Activated CD4-positive, CD25-positive, alpha-beta regulatory T cell (primary cell): ENCODE measurements at regions not wholly inside any gene's neighbourhood (a gene's known extent, or its start where the extent isn't known, plus 50 kb on each side); places are given as distances from the start of the nearest gene placed in this dataset.

Source experiments
- DNase-seq, 4 experiments: peaks; one replicate each; lab custom pipeline; 2025; lab: John Stamatoyannopoulos, UW

- no peak for DNase-seq
These were observed 52.4 kb upstream of the TRIO start for GRCh38 chr5:14090755-14091154.

GRCh38 chr5:14090290-14090689 is 52.9 kb upstream of the TRIO start:
- DNase-seq, result no peak

GRCh38 chr5:14089198-14089597 is 53.9 kb upstream of the TRIO start:
- no peak for DNase-seq

- no peak for DNase-seq
These were observed 56.9 kb upstream of the TRIO start for GRCh38 chr5:14086261-14086660.

GRCh38 chr5:14082973-14083372 is 60.2 kb upstream of the TRIO start:
- no peak for DNase-seq

GRCh38 chr5:14082523-14082922 is 60.6 kb upstream of the TRIO start:
- DNase-seq, result no peak

GRCh38 chr5:14081791-14082190 is 61.4 kb upstream of the TRIO start:
- no peak for DNase-seq

GRCh38 chr5:14078716-14079115 is 64.4 kb upstream of the TRIO start:
- DNase-seq, result no peak

GRCh38 chr5:14077501-14077900 is 65.6 kb upstream of the TRIO start:
- no peak for DNase-seq

- DNase-seq, result no peak
These were observed 66.6 kb upstream of the TRIO start for GRCh38 chr5:14076561-14076960.

- no peak for DNase-seq
These were observed 67.2 kb upstream of the TRIO start for GRCh38 chr5:14075937-14076336.

- no peak for DNase-seq
These were observed 71.7 kb upstream of the TRIO start for GRCh38 chr5:14071433-14071832.

GRCh38 chr5:14069021-14069420 is 74.1 kb upstream of the TRIO start:
- DNase-seq, result no peak

GRCh38 chr5:14068136-14068535 is 75.0 kb upstream of the TRIO start:
- DNase-seq, result no peak

GRCh38 chr5:14066326-14066725 is 76.8 kb upstream of the TRIO start:
- no peak for DNase-seq

GRCh38 chr5:14064841-14065240 is 78.3 kb upstream of the TRIO start:
- DNase-seq, result no peak

GRCh38 chr5:14063691-14064090 is 79.5 kb upstream of the TRIO start:
- no peak for DNase-seq

- DNase-seq, result no peak
These were observed 80.0 kb upstream of the TRIO start for GRCh38 chr5:14063138-14063537.

- DNase-seq, result no peak
These were observed 81.0 kb upstream of the TRIO start for GRCh38 chr5:14062178-14062577.

GRCh38 chr5:14061106-14061505 is 82.0 kb upstream of the TRIO start:
- no peak for DNase-seq

GRCh38 chr5:14060218-14060617 is 82.9 kb upstream of the TRIO start:
- no peak for DNase-seq

- no peak for DNase-seq
These were observed 83.3 kb upstream of the TRIO start for GRCh38 chr5:14059810-14060209.

- no peak for DNase-seq
These were observed 85.9 kb upstream of the TRIO start for GRCh38 chr5:14057289-14057688.

GRCh38 chr5:14056039-14056438 is 87.1 kb upstream of the TRIO start:
- no peak for DNase-seq
